ENCODE measurements at regions not wholly inside any gene's neighbourhood (a gene's known extent, or its start where the extent isn't known, plus 50 kb on each side); places are given as distances from the start of the nearest gene placed in this dataset.

DNA sequence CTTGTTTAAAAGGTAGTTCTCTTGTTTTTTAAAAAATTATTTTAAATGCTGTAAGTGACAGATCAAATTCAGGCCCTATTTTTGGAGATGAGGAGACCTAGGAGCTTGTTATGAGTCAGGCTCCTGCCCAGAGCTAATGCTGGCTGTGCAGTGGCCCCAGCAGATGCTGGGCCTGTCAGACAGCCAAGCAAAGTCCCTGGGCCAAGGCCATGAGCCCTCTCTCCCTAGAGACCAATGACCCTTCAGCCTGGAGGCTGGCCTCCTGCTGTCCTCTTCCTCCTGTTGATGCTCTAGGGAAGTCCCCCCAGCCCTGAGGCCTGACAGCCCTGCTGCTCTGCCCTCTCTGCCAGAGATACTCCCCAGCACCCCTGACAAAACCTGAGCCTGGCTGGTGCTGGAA, 128.1 kb upstream of the CTTNBP2NL start:
- Histone ChIP-seq H3K27ac (ENCODE audit: low read depth) (no peak overlapping the region), H3K4me1 (ENCODE audit: insufficient read depth) (no peaks in the 10 kb centered on the region), H3K4me2 (no peak overlapping the region), H2AFZ (no peak overlapping the region), H3K9me2 (ENCODE audit: insufficient read depth) (peaks cover 10% of the 10 kb centered on the region; the same call in 1 of the 2 replicates), H3K79me2 (replicated peaks; ENCODE audit: insufficient read depth) (no peaks in the 10 kb centered on the region), H3K4me3 (no peak overlapping the region), H4K20me1 (replicated peaks; ENCODE audit: insufficient read depth) (no peaks in the 10 kb centered on the region), H3K27me3 (ENCODE audit: insufficient read depth) (no peaks in the 10 kb centered on the region), H3F3A (replicated peaks; ENCODE audit: low read depth) (no peaks in the 10 kb centered on the region), H3K36me3 (ENCODE audit: insufficient read depth) (no peaks in the 10 kb centered on the region)
- no peak for ATAC-seq
- H3K27me3 Mint-ChIP-seq (ENCODE audit: insufficient read depth, low read depth, poor library complexity) = no peaks in the 10 kb centered on the region
- peaks cover 2% of the 10 kb centered on the region; the same call in 1 of the 3 replicates for H3K9me3 Mint-ChIP-seq
- DNase-seq (ENCODE audit: low spot score) = no peak
- no peak overlapping the region for H3K4me3 Mint-ChIP-seq
- TF ChIP-seq ZNF331 (CRISPR knock-in tag; IDR thresholded peaks at IDR 0.05; ENCODE audit: low read depth) (no peak), NANOG (IDR thresholded peaks at IDR 0.05; ENCODE audit: borderline replicate concordance) (no peak), CREB1 (CRISPR knock-in tag; IDR thresholded peaks at IDR 0.05; ENCODE audit: low read depth) (no peak), EZH2phosphoT487 (IDR thresholded peaks at IDR 0.05; ENCODE audit: unreplicated experiment) (no peak), ZNF114 (CRISPR knock-in tag; IDR thresholded peaks at IDR 0.05) (no peak), JUNB (IDR thresholded peaks at IDR 0.05; ENCODE audit: unreplicated experiment) (no peak), EZH2 (IDR thresholded peaks at IDR 0.05; ENCODE audit: low read depth, unreplicated experiment) (no peak), STAT1 (IDR thresholded peaks at IDR 0.05; ENCODE audit: unreplicated experiment) (no peak), POLR2AphosphoS5 (IDR thresholded peaks at IDR 0.05; ENCODE audit: low read depth) (no peak)
- TF ChIP-seq, protein P1, sequence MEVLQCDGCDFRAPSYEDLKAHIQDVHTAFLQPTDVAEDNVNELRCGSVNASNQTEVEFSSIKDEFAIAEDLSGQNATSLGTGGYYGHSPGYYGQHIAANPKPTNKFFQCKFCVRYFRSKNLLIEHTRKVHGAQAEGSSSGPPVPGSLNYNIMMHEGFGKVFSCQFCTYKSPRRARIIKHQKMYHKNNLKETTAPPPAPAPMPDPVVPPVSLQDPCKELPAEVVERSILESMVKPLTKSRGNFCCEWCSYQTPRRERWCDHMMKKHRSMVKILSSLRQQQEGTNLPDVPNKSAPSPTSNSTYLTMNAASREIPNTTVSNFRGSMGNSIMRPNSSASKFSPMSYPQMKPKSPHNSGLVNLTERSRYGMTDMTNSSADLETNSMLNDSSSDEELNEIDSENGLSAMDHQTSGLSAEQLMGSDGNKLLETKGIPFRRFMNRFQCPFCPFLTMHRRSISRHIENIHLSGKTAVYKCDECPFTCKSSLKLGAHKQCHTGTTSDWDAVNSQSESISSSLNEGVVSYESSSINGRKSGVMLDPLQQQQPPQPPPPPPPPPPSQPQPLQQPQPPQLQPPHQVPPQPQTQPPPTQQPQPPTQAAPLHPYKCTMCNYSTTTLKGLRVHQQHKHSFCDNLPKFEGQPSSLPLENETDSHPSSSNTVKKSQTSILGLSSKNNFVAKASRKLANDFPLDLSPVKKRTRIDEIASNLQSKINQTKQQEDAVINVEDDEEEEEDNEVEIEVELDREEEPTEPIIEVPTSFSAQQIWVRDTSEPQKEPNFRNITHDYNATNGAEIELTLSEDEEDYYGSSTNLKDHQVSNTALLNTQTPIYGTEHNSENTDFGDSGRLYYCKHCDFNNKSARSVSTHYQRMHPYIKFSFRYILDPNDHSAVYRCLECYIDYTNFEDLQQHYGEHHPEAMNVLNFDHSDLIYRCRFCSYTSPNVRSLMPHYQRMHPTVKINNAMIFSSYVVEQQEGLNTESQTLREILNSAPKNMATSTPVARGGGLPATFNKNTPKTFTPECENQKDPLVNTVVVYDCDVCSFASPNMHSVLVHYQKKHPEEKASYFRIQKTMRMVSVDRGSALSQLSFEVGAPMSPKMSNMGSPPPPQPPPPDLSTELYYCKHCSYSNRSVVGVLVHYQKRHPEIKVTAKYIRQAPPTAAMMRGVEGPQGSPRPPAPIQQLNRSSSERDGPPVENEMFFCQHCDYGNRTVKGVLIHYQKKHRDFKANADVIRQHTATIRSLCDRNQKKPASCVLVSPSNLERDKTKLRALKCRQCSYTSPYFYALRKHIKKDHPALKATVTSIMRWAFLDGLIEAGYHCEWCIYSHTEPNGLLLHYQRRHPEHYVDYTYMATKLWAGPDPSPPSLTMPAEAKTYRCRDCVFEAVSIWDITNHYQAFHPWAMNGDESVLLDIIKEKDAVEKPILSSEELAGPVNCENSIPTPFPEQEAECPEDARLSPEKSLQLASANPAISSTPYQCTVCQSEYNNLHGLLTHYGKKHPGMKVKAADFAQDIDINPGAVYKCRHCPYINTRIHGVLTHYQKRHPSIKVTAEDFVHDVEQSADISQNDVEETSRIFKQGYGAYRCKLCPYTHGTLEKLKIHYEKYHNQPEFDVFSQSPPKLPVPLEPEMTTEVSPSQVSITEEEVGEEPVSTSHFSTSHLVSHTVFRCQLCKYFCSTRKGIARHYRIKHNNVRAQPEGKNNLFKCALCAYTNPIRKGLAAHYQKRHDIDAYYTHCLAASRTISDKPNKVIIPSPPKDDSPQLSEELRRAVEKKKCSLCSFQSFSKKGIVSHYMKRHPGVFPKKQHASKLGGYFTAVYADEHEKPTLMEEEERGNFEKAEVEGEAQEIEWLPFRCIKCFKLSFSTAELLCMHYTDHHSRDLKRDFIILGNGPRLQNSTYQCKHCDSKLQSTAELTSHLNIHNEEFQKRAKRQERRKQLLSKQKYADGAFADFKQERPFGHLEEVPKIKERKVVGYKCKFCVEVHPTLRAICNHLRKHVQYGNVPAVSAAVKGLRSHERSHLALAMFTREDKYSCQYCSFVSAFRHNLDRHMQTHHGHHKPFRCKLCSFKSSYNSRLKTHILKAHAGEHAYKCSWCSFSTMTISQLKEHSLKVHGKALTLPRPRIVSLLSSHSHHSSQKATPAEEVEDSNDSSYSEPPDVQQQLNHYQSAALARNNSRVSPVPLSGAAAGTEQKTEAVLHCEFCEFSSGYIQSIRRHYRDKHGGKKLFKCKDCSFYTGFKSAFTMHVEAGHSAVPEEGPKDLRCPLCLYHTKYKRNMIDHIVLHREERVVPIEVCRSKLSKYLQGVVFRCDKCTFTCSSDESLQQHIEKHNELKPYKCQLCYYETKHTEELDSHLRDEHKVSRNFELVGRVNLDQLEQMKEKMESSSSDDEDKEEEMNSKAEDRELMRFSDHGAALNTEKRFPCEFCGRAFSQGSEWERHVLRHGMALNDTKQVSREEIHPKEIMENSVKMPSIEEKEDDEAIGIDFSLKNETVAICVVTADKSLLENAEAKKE (CRISPR knock-in tag; IDR thresholded peaks at IDR 0.05) = no peak
- TF ChIP-seq, protein P2, sequence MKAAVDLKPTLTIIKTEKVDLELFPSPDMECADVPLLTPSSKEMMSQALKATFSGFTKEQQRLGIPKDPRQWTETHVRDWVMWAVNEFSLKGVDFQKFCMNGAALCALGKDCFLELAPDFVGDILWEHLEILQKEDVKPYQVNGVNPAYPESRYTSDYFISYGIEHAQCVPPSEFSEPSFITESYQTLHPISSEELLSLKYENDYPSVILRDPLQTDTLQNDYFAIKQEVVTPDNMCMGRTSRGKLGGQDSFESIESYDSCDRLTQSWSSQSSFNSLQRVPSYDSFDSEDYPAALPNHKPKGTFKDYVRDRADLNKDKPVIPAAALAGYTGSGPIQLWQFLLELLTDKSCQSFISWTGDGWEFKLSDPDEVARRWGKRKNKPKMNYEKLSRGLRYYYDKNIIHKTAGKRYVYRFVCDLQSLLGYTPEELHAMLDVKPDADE (IDR thresholded peaks at IDR 0.05) = no peak
- TF ChIP-seq, protein P3, sequence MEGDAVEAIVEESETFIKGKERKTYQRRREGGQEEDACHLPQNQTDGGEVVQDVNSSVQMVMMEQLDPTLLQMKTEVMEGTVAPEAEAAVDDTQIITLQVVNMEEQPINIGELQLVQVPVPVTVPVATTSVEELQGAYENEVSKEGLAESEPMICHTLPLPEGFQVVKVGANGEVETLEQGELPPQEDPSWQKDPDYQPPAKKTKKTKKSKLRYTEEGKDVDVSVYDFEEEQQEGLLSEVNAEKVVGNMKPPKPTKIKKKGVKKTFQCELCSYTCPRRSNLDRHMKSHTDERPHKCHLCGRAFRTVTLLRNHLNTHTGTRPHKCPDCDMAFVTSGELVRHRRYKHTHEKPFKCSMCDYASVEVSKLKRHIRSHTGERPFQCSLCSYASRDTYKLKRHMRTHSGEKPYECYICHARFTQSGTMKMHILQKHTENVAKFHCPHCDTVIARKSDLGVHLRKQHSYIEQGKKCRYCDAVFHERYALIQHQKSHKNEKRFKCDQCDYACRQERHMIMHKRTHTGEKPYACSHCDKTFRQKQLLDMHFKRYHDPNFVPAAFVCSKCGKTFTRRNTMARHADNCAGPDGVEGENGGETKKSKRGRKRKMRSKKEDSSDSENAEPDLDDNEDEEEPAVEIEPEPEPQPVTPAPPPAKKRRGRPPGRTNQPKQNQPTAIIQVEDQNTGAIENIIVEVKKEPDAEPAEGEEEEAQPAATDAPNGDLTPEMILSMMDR (conservative IDR thresholded peaks at IDR 0.05; ENCODE audit: low read depth in 2 of 2) = no peak
- TF ChIP-seq, protein P4, sequence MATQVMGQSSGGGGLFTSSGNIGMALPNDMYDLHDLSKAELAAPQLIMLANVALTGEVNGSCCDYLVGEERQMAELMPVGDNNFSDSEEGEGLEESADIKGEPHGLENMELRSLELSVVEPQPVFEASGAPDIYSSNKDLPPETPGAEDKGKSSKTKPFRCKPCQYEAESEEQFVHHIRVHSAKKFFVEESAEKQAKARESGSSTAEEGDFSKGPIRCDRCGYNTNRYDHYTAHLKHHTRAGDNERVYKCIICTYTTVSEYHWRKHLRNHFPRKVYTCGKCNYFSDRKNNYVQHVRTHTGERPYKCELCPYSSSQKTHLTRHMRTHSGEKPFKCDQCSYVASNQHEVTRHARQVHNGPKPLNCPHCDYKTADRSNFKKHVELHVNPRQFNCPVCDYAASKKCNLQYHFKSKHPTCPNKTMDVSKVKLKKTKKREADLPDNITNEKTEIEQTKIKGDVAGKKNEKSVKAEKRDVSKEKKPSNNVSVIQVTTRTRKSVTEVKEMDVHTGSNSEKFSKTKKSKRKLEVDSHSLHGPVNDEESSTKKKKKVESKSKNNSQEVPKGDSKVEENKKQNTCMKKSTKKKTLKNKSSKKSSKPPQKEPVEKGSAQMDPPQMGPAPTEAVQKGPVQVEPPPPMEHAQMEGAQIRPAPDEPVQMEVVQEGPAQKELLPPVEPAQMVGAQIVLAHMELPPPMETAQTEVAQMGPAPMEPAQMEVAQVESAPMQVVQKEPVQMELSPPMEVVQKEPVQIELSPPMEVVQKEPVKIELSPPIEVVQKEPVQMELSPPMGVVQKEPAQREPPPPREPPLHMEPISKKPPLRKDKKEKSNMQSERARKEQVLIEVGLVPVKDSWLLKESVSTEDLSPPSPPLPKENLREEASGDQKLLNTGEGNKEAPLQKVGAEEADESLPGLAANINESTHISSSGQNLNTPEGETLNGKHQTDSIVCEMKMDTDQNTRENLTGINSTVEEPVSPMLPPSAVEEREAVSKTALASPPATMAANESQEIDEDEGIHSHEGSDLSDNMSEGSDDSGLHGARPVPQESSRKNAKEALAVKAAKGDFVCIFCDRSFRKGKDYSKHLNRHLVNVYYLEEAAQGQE (IDR thresholded peaks at IDR 0.05; ENCODE audit: unreplicated experiment) = no peak
- H3K27ac Mint-ChIP-seq = no peak overlapping the region
- no peaks in the 10 kb centered on the region; the same call in 2 of the 3 replicates for H3K4me1 Mint-ChIP-seq
- H3K36me3 Mint-ChIP-seq (ENCODE audit: low read depth) = no peaks in the 10 kb centered on the region; the same call in 2 of the 3 replicates
